H1 (cell line): ENCODE measurements at regions not wholly inside any gene's neighbourhood (a gene's known extent, or its start where the extent isn't known, plus 50 kb on each side); places are given as distances from the start of the nearest gene placed in this dataset.

Experiments used
- CTCF ChIA-PET: fragments of 300-600 bp; sonication (Branson Sonifier 250); formaldehyde crosslinking; loops from one replicate; lab custom pipeline; 2021; ENCODE audit not compliant: partially characterized antibody; lab: Charles Lee
- POLR2A ChIA-PET: fragments of 300-600 bp; sonication (Branson Sonifier 250); formaldehyde crosslinking; loops from one replicate; lab custom pipeline; 2021; ENCODE audit warnings: inconsistent platforms; ENCODE audit not compliant: partially characterized antibody; lab: Charles Lee
- DNase-seq, 2 experiments: peaks; one replicate each; pipeline versions ENCODE4 v3.0.0 to v3.0.0-alpha.2; 2010 to 2022; ENCODE audit warnings: low spot score in 2 of 2, low read depth in 1 of 2, mixed read lengths in 1 of 2
- FAIRE-seq: peaks from 2 replicates; lab custom pipeline; 2011; peaks lifted over from hg19 to GRCh38; lab: Jason Lieb, UNC
- H2AFZ ChIP-seq: 2 replicates; pipeline ENCODE4 v1.8.1; 2012; ENCODE audit warnings: low read length, inconsistent platforms
- H2AK5ac ChIP-seq: 2 replicates; pipeline ENCODE4 v1.6.1; 2013; ENCODE audit warnings: low read depth, low read length
- H2BK120ac ChIP-seq: replicated peaks from 2 replicates; pipeline ENCODE3; 2013; ENCODE audit warnings: low read depth, low read length, inconsistent platforms
- H2BK12ac ChIP-seq: 2 replicates; pipeline ENCODE4 v1.6.1; 2013; ENCODE audit warnings: low read depth, low read length
- H2BK15ac ChIP-seq: 2 replicates; pipeline ENCODE4 v1.6.1; 2013; ENCODE audit warnings: low read length
- H2BK20ac ChIP-seq: 2 replicates; pipeline ENCODE4 v1.6.1; 2013; ENCODE audit warnings: low read length
- H2BK5ac ChIP-seq: 2 replicates; pipeline ENCODE4 v1.6.1; 2013; ENCODE audit warnings: low read depth, low read length
- H3K14ac ChIP-seq: 2 replicates; pipeline ENCODE4 v1.6.1; 2013; ENCODE audit warnings: inconsistent platforms; ENCODE audit not compliant: insufficient read length
- H3K18ac ChIP-seq: 2 replicates; pipeline ENCODE4 v1.6.1; 2013; ENCODE audit warnings: low read length; ENCODE audit errors: extremely low read depth
- H3K23ac ChIP-seq: 2 replicates; pipeline ENCODE4 v1.6.1; 2013; ENCODE audit warnings: inconsistent platforms; ENCODE audit not compliant: insufficient read length
- H3K23me2 ChIP-seq: 2 replicates; pipeline ENCODE4 v1.6.1; 2013; ENCODE audit warnings: low read depth, low read length
- H3K27ac ChIP-seq: 2 replicates; pipeline ENCODE4 v1.6.1; 2011; ENCODE audit warnings: low read depth, low read length, inconsistent platforms
- H3K27me3 ChIP-seq, 4 experiments: replicated peaks in 1 of 4; 1 replicate in 1 of 4; 2 replicates in 3 of 4; pipeline versions ENCODE4 v1.6.1 to v1.8.1; 2011 to 2013; ENCODE audit warnings: low read length in 3 of 4, mild to moderate bottlenecking in 3 of 4, inconsistent platforms in 2 of 4, mixed read lengths in 2 of 4, moderate library complexity in 1 of 4; ENCODE audit not compliant: control insufficient read depth in 3 of 4, insufficient read depth in 3 of 4; ENCODE audit errors: extremely low read depth in 1 of 4
- H3K36me3 ChIP-seq, 4 experiments: 2 replicates each; pipeline versions ENCODE4 v1.6.1 to v1.8.1; 2011 to 2013; ENCODE audit warnings: mild to moderate bottlenecking in 4 of 4, low read length in 3 of 4, moderate library complexity in 2 of 4, control low read depth in 1 of 4, inconsistent platforms in 1 of 4; ENCODE audit not compliant: insufficient read depth in 4 of 4, control insufficient read depth in 2 of 4
- H3K4ac ChIP-seq: replicated peaks from 2 replicates; pipeline ENCODE3; 2013; ENCODE audit warnings: low read length, low read depth, mixed read lengths, inconsistent platforms; ENCODE audit not compliant: insufficient read length
- H3K4me1 ChIP-seq, 4 experiments: replicated peaks in 1 of 4; 1 replicate in 1 of 4; 2 replicates in 3 of 4; pipeline versions ENCODE4 v1.6.1 to v1.8.1; 2011 to 2013; ENCODE audit warnings: low read length in 3 of 4, inconsistent platforms in 2 of 4, mixed read lengths in 1 of 4; ENCODE audit not compliant: insufficient read depth in 4 of 4, control insufficient read depth in 3 of 4
- H3K4me2 ChIP-seq, 2 experiments: 2 replicates each; pipeline versions ENCODE4 v1.6.1 to v1.8.1; 2011 to 2013; ENCODE audit warnings: low read depth in 2 of 2, low read length in 2 of 2, control low read depth in 1 of 2, inconsistent platforms in 1 of 2, mild to moderate bottlenecking in 1 of 2; ENCODE audit not compliant: insufficient read depth in 1 of 2
- H3K4me3 ChIP-seq, 4 experiments: fragments of 200-600, 300-600 bp in 1 of 4; sonication (generic), shearing (Covaris generic), sonication (Bioruptor Twin) in 1 of 4; 2 replicates each; pipeline versions ENCODE4 v1.5.1 to v1.8.1; 2011 to 2016; ENCODE audit warnings: low read length in 4 of 4, low read depth in 3 of 4, control low read depth in 2 of 4, inconsistent platforms in 2 of 4, mild to moderate bottlenecking in 2 of 4, mixed read lengths in 1 of 4, moderate library complexity in 1 of 4; ENCODE audit not compliant: insufficient read depth in 2 of 4; ENCODE audit errors: extremely low read depth in 1 of 4
- H3K56ac ChIP-seq: replicated peaks from 2 replicates; pipeline ENCODE3; 2013; ENCODE audit warnings: low read depth, mild to moderate bottlenecking, mixed read lengths, low read length, inconsistent platforms; ENCODE audit not compliant: insufficient read length
- H3K79me1 ChIP-seq: 2 replicates; pipeline ENCODE4 v1.6.1; 2013; ENCODE audit warnings: low read depth, low read length, control low read depth
- H3K79me2 ChIP-seq, 2 experiments: 2 replicates each; pipeline versions ENCODE4 v1.6.1 to v1.8.1; 2012 to 2013; ENCODE audit warnings: low read length in 2 of 2, mild to moderate bottlenecking in 2 of 2, inconsistent platforms in 1 of 2; ENCODE audit not compliant: insufficient read depth in 2 of 2, control insufficient read depth in 1 of 2
- H3K9ac ChIP-seq, 4 experiments: replicated peaks in 1 of 4; 1 replicate in 1 of 4; 2 replicates in 3 of 4; pipeline versions ENCODE4 v1.6.1 to v1.8.1; 2011 to 2013; ENCODE audit warnings: low read depth in 3 of 4, low read length in 3 of 4, control low read depth in 2 of 4, mild to moderate bottlenecking in 2 of 4, moderate library complexity in 2 of 4, inconsistent platforms in 1 of 4; ENCODE audit errors: extremely low read depth in 1 of 4
- H3K9me3 ChIP-seq, 2 experiments: 2 replicates each; pipeline versions ENCODE4 v1.6.1 to v1.8.1; 2012 to 2013; ENCODE audit warnings: mild to moderate bottlenecking in 2 of 2, moderate library complexity in 2 of 2, control low read depth in 1 of 2, inconsistent platforms in 1 of 2, low read depth in 1 of 2, low read length in 1 of 2, mixed read lengths in 1 of 2; ENCODE audit not compliant: insufficient read depth in 2 of 2
- H4K20me1 ChIP-seq, 2 experiments: replicated peaks in 1 of 2; 2 replicates each; pipeline versions ENCODE3 to v1.8.1; 2011 to 2013; ENCODE audit warnings: inconsistent platforms in 2 of 2, low read length in 2 of 2, mild to moderate bottlenecking in 1 of 2; ENCODE audit not compliant: insufficient read depth in 2 of 2, control insufficient read depth in 1 of 2
- H4K5ac ChIP-seq: 2 replicates; pipeline ENCODE4 v1.6.1; 2013; ENCODE audit warnings: low read length, low read depth, mixed read lengths, inconsistent platforms; ENCODE audit not compliant: insufficient read length
- H4K8ac ChIP-seq: 2 replicates; pipeline ENCODE4 v1.8.0; 2013; ENCODE audit warnings: mild to moderate bottlenecking, moderate library complexity, low read length, inconsistent platforms; ENCODE audit not compliant: insufficient read depth; ENCODE audit errors: extremely low read depth
- H4K91ac ChIP-seq: replicated peaks from 2 replicates; pipeline ENCODE3; 2013; ENCODE audit warnings: low read length, mixed read lengths, inconsistent platforms; ENCODE audit not compliant: insufficient read length
- BRCA1 ChIP-seq: IDR thresholded peaks from 2 replicates; pipeline ENCODE4 v1.6.1; 2012; ENCODE audit warnings: low read depth, low read length, improper control_type of control experiment
- CTBP2 ChIP-seq: IDR thresholded peaks from 2 replicates; pipeline ENCODE4 v1.7.0; 2011; ENCODE audit warnings: borderline replicate concordance, mild to moderate bottlenecking, moderate library complexity, mixed read lengths, low read length; ENCODE audit not compliant: insufficient read depth, insufficient read length
- EGR1 ChIP-seq: IDR thresholded peaks from 2 replicates; pipeline ENCODE4 v1.6.1; 2011; ENCODE audit warnings: low read depth, low read length, borderline replicate concordance
- EZH2 ChIP-seq: fragments of 200-600 bp; sonication (generic); IDR thresholded peaks from 2 replicates; pipeline ENCODE4 v1.7.1; 2012; ENCODE audit warnings: low read depth, mild to moderate bottlenecking, moderate library complexity, low read length, inconsistent platforms; ENCODE audit not compliant: severe bottlenecking
- FOSL1 ChIP-seq: IDR thresholded peaks from 2 replicates; pipeline ENCODE4 v1.6.1; 2011; ENCODE audit warnings: mild to moderate bottlenecking, low read depth, low read length, moderate library complexity; ENCODE audit not compliant: insufficient read depth
- HDAC6 ChIP-seq: IDR thresholded peaks from one replicate; pipeline ENCODE4 v1.7.1; 2012; ENCODE audit warnings: low read depth, mild to moderate bottlenecking, inconsistent platforms, low read length, moderate library complexity
- MAFK ChIP-seq: IDR thresholded peaks from 2 replicates; pipeline ENCODE4 v1.6.1; 2012; ENCODE audit warnings: low read depth, mild to moderate bottlenecking, improper control_type of control experiment, low read length
- RAD21 ChIP-seq, 2 experiments: IDR thresholded peaks in 1 of 2; conservative IDR thresholded peaks in 1 of 2; 2 replicates each; pipeline ENCODE4 v1.6.1; 2011; ENCODE audit warnings: low read depth in 2 of 2, low read length in 2 of 2, improper control_type of control experiment in 1 of 2, inconsistent platforms in 1 of 2, mild to moderate bottlenecking in 1 of 2, moderate library complexity in 1 of 2
- RNF2 ChIP-seq: fragments of 200-900, 300-1000 bp; sonication (generic); IDR thresholded peaks from 2 replicates; pipeline ENCODE4 v1.7.1; 2016; ENCODE audit warnings: borderline replicate concordance, low read depth, mild to moderate bottlenecking, antibody characterized with exemption, low read length; ENCODE audit not compliant: poor library complexity, severe bottlenecking; ENCODE audit errors: missing control alignments
- SIX5 ChIP-seq: IDR thresholded peaks from 2 replicates; pipeline ENCODE4 v1.6.1; 2011; ENCODE audit warnings: mild to moderate bottlenecking, low read depth, low read length
- TAF7 ChIP-seq: optimal IDR thresholded peaks from 2 replicates; pipeline ENCODE3; 2011; ENCODE audit warnings: low read depth, mild to moderate bottlenecking, inconsistent platforms, low read length, moderate library complexity, borderline replicate concordance
- WGBS, 2 experiments: shearing (Covaris generic) in 1 of 2; methylation state at CpG; one replicate each; pipeline versions ENCODE4 v1.1.6 to v1.1.7; 2013 to 2015; ENCODE audit warnings: low lambda C conversion rate in 2 of 2, mixed read lengths in 2 of 2, inconsistent platforms in 1 of 2, low coverage in 1 of 2, missing lambda C conversion rate in 1 of 2; ENCODE audit not compliant: insufficient replicate concordance in 2 of 2, insufficient coverage in 1 of 2, insufficient read length in 1 of 2; ENCODE audit errors: extremely low coverage in 1 of 2, missing lambda C conversion rate in 1 of 2; 5-methylcytosine and 5-hydroxymethylcytosine counted together
- TF ChIP-seq, protein P1 (sequence below): IDR thresholded peaks from 2 replicates; pipeline ENCODE4 v1.6.1; 2012; ENCODE audit warnings: low read length, inconsistent platforms

DNA sequence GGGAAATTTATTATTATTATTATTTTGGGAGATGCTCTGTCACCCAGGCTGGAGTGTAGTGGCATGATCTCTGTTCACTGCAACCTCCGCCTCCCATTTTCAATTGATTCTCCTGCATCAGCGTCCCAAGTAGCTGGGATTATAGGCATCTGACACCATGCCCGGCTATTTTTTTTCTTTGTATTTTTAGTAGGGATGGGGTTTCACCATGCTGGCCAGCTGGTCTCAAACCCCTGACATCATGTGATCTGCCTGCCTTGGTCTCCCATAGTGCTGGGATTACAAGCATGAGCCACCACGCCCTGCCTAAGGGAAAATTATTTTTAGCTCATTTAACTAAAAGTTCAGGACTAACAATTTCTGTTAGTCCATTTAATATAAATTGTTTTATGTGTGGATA lies 109.2 kb upstream of the SESTD1 start:
- Histone ChIP-seq H3K4ac (no peak overlapping the region), H2BK20ac (no peak overlapping the region), H4K5ac (no peak overlapping the region), H3K14ac (no peak overlapping the region), H4K20me1 (no peaks in the 10 kb centered on the region), H3K23me2 (no peaks in the 10 kb centered on the region), H4K8ac (no peak overlapping the region), H4K91ac (no peak overlapping the region), H3K79me2 (no peaks in the 10 kb centered on the region), H3K36me3 (no peaks in the 10 kb centered on the region), H3K9ac (no peak overlapping the region), H3K56ac (no peak overlapping the region), H2AFZ (no peak overlapping the region), H3K4me3 (no peak overlapping the region), H3K4me2 (no peak overlapping the region), H2BK120ac (no peak overlapping the region), H3K27me3 (no peaks in the 10 kb centered on the region), H2BK12ac (no peak overlapping the region), H3K23ac (no peak overlapping the region), H2AK5ac (no peak overlapping the region), H3K27ac (no peak overlapping the region), H3K18ac (no peak overlapping the region), H3K9me3 (no peaks in the 10 kb centered on the region), H2BK5ac (no peak overlapping the region), H3K79me1 (no peaks in the 10 kb centered on the region), H2BK15ac (no peak overlapping the region), H3K4me1 (no peaks in the 10 kb centered on the region)
- DNase-seq: no peak
- ChIA-PET CTCF (interaction anchor here (1.0 kb wide), 1 partner anchor 37 kb away, joined by 4 read pairs; no protein-coding TSS in a partner anchor), POLR2A (no interaction called here)
- no peak for FAIRE-seq
- 91% methylated on average over 4 of the region's 4 CpGs; no CpG with 5 or more reads in 1 of the 2 experiments for WGBS, 2 experiments
- TF ChIP-seq CTBP2 (no peak), RAD21 (IDR thresholded peaks at IDR 0.05 in 1 of 2, conservative IDR thresholded peaks at IDR 0.05 in 1 of 2; ENCODE audit: low read depth in 2 of 2, low read length in 2 of 2) (no peak), EGR1 (no peak), TAF7 (no peak), HDAC6 (no peak), RNF2 (no peak), BRCA1 (no peak), MAFK (no peak), SIX5 (no peak), EZH2 (no peak), FOSL1 (no peak)
- TF ChIP-seq, protein P1, sequence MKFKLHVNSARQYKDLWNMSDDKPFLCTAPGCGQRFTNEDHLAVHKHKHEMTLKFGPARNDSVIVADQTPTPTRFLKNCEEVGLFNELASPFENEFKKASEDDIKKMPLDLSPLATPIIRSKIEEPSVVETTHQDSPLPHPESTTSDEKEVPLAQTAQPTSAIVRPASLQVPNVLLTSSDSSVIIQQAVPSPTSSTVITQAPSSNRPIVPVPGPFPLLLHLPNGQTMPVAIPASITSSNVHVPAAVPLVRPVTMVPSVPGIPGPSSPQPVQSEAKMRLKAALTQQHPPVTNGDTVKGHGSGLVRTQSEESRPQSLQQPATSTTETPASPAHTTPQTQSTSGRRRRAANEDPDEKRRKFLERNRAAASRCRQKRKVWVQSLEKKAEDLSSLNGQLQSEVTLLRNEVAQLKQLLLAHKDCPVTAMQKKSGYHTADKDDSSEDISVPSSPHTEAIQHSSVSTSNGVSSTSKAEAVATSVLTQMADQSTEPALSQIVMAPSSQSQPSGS: no peak
